ENCODE measurements at regions not wholly inside any gene's neighbourhood (a gene's known extent, or its start where the extent isn't known, plus 50 kb on each side); places are given as distances from the start of the nearest gene placed in this dataset.

DNA sequence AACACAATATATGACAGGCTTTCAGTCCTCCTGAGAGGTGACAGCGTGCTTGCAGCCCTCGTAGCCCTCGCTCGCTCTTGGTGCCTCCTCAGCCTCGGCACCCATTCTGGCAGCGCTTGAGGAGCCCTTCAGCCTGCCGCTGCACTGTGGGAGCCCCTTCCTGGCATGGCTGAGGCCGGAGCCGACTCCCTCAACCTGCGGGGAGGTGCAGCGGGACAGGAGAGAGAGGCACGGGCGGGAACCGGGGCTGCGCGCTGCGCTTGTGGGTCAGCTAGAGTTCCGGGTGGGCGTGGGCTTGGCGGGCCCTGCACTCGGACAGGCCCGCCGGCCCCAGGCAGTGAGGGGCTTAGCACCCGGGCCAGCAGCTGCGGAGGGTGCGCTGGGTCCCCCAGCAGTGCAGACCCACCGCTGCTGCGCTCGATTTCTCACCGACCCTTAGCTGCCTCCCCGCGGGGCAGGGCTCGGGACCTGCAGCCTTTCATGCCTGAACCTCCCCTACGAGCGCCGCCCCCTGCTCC, 60.4 kb upstream of the HRH1 start:
- peaks cover 7% of the 10 kb centered on the region for H3K27me3 Mint-ChIP-seq
- Histone ChIP-seq H3K4me2 (replicated peaks; ENCODE audit: low read depth, low read length, poor library complexity, severe bottlenecking) (no peak overlapping the region), H3K4me1 (ENCODE audit: control insufficient read depth in 2 of 2, insufficient read depth in 2 of 2, low read length in 2 of 2) (peaks cover 5% of the 10 kb centered on the region in 2 donors), H4K20me1 (ENCODE audit: control insufficient read depth, insufficient read depth, low read length, poor library complexity, severe bottlenecking) (no peaks in the 10 kb centered on the region), H3K9me3 (ENCODE audit: control extremely low read depth in 1 of 3, control insufficient read depth in 2 of 3, insufficient read depth in 1 of 3, low read length in 2 of 3) (peaks cover 0 to 7% (median 0%) of the 10 kb centered on the region in 3 donors), H3K27me3 (replicated peaks in 1 of 4; ENCODE audit: control extremely low read depth in 1 of 4, control insufficient read depth in 3 of 4, insufficient read depth in 4 of 4, low read length in 3 of 4) (peaks cover 0 to 6% (median 0%) of the 10 kb centered on the region in 4 experiments), H3K36me3 (replicated peaks in 1 of 2; ENCODE audit: control extremely low read depth in 1 of 2, control insufficient read depth in 1 of 2, extremely low read depth in 1 of 2, insufficient read depth in 2 of 2, low read length in 1 of 2) (no peaks in the 10 kb centered on the region), H3K79me2 (ENCODE audit: control insufficient read depth, insufficient read depth, low read length) (no peaks in the 10 kb centered on the region), H3K27ac (ENCODE audit: low read length in 2 of 2) (no peak overlapping the region), H3K4me3 (ENCODE audit: control extremely low read depth in 1 of 5, extremely low read depth in 1 of 5, insufficient read depth in 1 of 5, low read depth in 2 of 5, low read length in 4 of 5) (no peak overlapping the region), H3K9ac (ENCODE audit: low read length) (no peak overlapping the region), H2AFZ (ENCODE audit: insufficient read depth, low read depth, low read length, poor library complexity, severe bottlenecking) (no peak overlapping the region)
- DNase-seq, result no peak
- CTCF ChIA-PET, result interaction anchor here (1.2 kb wide), 1 partner anchor 34 kb away, joined by 3 read pairs; no protein-coding TSS in a partner anchor
- ATAC-seq (ENCODE audit: low read depth), result no peak
- WGBS (ENCODE audit: insufficient coverage), result 96% methylated on average over 36 of the region's 36 CpGs
- H3K4me1 Mint-ChIP-seq, result peaks cover 6% of the 10 kb centered on the region
- TF ChIP-seq EZH2 (IDR thresholded peaks at IDR 0.05; ENCODE audit: borderline replicate concordance, insufficient read depth, low read depth, low read length, poor library complexity, severe bottlenecking), result no peak
- TF ChIP-seq, protein P1, sequence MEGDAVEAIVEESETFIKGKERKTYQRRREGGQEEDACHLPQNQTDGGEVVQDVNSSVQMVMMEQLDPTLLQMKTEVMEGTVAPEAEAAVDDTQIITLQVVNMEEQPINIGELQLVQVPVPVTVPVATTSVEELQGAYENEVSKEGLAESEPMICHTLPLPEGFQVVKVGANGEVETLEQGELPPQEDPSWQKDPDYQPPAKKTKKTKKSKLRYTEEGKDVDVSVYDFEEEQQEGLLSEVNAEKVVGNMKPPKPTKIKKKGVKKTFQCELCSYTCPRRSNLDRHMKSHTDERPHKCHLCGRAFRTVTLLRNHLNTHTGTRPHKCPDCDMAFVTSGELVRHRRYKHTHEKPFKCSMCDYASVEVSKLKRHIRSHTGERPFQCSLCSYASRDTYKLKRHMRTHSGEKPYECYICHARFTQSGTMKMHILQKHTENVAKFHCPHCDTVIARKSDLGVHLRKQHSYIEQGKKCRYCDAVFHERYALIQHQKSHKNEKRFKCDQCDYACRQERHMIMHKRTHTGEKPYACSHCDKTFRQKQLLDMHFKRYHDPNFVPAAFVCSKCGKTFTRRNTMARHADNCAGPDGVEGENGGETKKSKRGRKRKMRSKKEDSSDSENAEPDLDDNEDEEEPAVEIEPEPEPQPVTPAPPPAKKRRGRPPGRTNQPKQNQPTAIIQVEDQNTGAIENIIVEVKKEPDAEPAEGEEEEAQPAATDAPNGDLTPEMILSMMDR (IDR thresholded peaks at IDR 0.05), result no peak
- intact Hi-C loops (cut with micrococcal nuclease), result no loop called here
- no peak overlapping the region for H3K4me3 Mint-ChIP-seq
- no peaks in the 10 kb centered on the region for H3K9me3 Mint-ChIP-seq (ENCODE audit: insufficient read depth)
- H3K27ac Mint-ChIP-seq, result no peak overlapping the region
- POLR2A ChIA-PET, result no interaction called here

DNA sequence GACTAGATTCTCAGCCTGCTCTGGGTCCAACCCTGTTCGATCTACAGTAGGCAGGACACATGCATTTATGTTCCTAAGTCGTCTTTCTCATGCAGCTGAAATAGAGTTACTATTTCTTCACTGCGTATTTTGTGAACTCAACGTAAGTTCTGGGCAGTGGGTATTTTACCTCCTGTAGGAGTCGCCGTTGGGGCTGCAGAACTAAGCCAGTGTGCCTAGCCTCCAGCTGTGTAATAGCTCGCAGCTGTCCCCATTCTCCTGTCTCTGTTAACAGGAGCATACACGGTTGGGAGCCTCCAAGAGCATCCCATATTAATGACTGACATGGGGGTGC, 58.4 kb upstream of the HRH1 start:
- Mint-ChIP-seq H3K27me3 (peaks cover 7% of the 10 kb centered on the region), H3K4me3 (no peak overlapping the region), H3K4me1 (peaks cover 6% of the 10 kb centered on the region), H3K9me3 (ENCODE audit: insufficient read depth) (no peaks in the 10 kb centered on the region), H3K27ac (no peak overlapping the region)
- Histone ChIP-seq H3K9ac (ENCODE audit: low read length) (no peak overlapping the region), H3K36me3 (replicated peaks in 1 of 2; ENCODE audit: control extremely low read depth in 1 of 2, control insufficient read depth in 1 of 2, extremely low read depth in 1 of 2, insufficient read depth in 2 of 2, low read length in 1 of 2) (no peaks in the 10 kb centered on the region), H3K27ac (ENCODE audit: low read length in 2 of 2) (no peak overlapping the region), H2AFZ (ENCODE audit: insufficient read depth, low read depth, low read length, poor library complexity, severe bottlenecking) (no peak overlapping the region), H3K79me2 (ENCODE audit: control insufficient read depth, insufficient read depth, low read length) (no peaks in the 10 kb centered on the region), H3K9me3 (ENCODE audit: control extremely low read depth in 1 of 3, control insufficient read depth in 2 of 3, insufficient read depth in 1 of 3, low read length in 2 of 3) (peaks cover 0 to 7% (median 0%) of the 10 kb centered on the region in 3 donors), H3K4me3 (ENCODE audit: control extremely low read depth in 1 of 5, extremely low read depth in 1 of 5, insufficient read depth in 1 of 5, low read depth in 2 of 5, low read length in 4 of 5) (no peak overlapping the region), H3K27me3 (replicated peaks in 1 of 4; ENCODE audit: control extremely low read depth in 1 of 4, control insufficient read depth in 3 of 4, insufficient read depth in 4 of 4, low read length in 3 of 4) (peaks cover 0 to 6% (median 0%) of the 10 kb centered on the region in 4 experiments), H3K4me2 (replicated peaks; ENCODE audit: low read depth, low read length, poor library complexity, severe bottlenecking) (no peak overlapping the region), H4K20me1 (ENCODE audit: control insufficient read depth, insufficient read depth, low read length, poor library complexity, severe bottlenecking) (no peaks in the 10 kb centered on the region), H3K4me1 (ENCODE audit: control insufficient read depth in 2 of 2, insufficient read depth in 2 of 2, low read length in 2 of 2) (peaks cover 5% of the 10 kb centered on the region in 2 donors)
- CTCF ChIA-PET, result interaction anchor here (0.6 kb wide), 1 partner anchor 44 kb away, joined by 3 read pairs; no protein-coding TSS in a partner anchor
- ATAC-seq (ENCODE audit: low read depth), result no peak
- no peak for DNase-seq
- intact Hi-C loops (cut with micrococcal nuclease), result no loop called here
- TF ChIP-seq EZH2 (IDR thresholded peaks at IDR 0.05; ENCODE audit: borderline replicate concordance, insufficient read depth, low read depth, low read length, poor library complexity, severe bottlenecking), result no peak
- TF ChIP-seq, protein P1 (IDR thresholded peaks at IDR 0.05), result no peak
- POLR2A ChIA-PET, result no interaction called here
- 83% methylated on average over 6 of the region's 8 CpGs for WGBS (ENCODE audit: insufficient coverage)
